Hepatocyte (in vitro differentiated cells): ENCODE measurements at regions not wholly inside any gene's neighbourhood (a gene's known extent, or its start where the extent isn't known, plus 50 kb on each side); places are given as distances from the start of the nearest gene placed in this dataset.

Experiments used
- CTCF ChIP-seq: fragments of 200-600 bp; sonication (generic); IDR thresholded peaks from 2 replicates; pipeline ENCODE4 v1.5.1; 2016; ENCODE audit warnings: antibody characterized with exemption, mild to moderate bottlenecking; ENCODE audit not compliant: poor library complexity
- EZH2phosphoT487 ChIP-seq: fragments of 200-600 bp; sonication (generic); IDR thresholded peaks from one replicate; pipeline ENCODE4 v1.6.1; 2018; ENCODE audit warnings: antibody characterized with exemption, mild to moderate bottlenecking, low read depth, moderate library complexity; ENCODE audit not compliant: unreplicated experiment, severe bottlenecking

- TF ChIP-seq CTCF: no peak
- no peak for TF ChIP-seq EZH2phosphoT487
Measured at GRCh38 chr7:16345979-16346958, 75.1 kb downstream of the CRPPA start.
